Gastrocnemius medialis (tissue), 4 donors: ENCODE measurements at regions not wholly inside any gene's neighbourhood (a gene's known extent, or its start where the extent isn't known, plus 50 kb on each side); places are given as distances from the start of the nearest gene placed in this dataset.

Source experiments
- ATAC-seq, 2 donors: fragments of 150-250 bp; one replicate each; pipeline ENCODE4 v1.9.1; 2016
- DNase-seq, 2 donors: peaks; one replicate each; pipeline ENCODE4 v3.0.0-alpha.2; 2019
- H3K27ac ChIP-seq, 4 donors: fragments of 200-600 bp; sonication (generic); 1 replicate in 1 of 4; 2 replicates in 3 of 4; pipeline ENCODE4 v1.5.1; 2016 to 2018; ENCODE audit warnings: mild to moderate bottlenecking in 2 of 4, moderate library complexity in 1 of 4
- H3K27me3 ChIP-seq, 3 donors: fragments of 200-600 bp; sonication (generic) in 2 of 3; 1 replicate in 1 of 3; 2 replicates in 2 of 3; pipeline versions ENCODE4 v1.5.1 to v1.6.0; 2016 to 2019; ENCODE audit warnings: mild to moderate bottlenecking in 1 of 3, moderate library complexity in 1 of 3
- H3K36me3 ChIP-seq, 2 donors: fragments of 200-600 bp; sonication (generic) in 1 of 2; one replicate each; pipeline ENCODE4 v1.5.1; 2017 to 2018
- H3K4me1 ChIP-seq, 2 donors: fragments of 200-600 bp; sonication (generic) in 1 of 2; one replicate each; pipeline ENCODE4 v1.5.1; 2016 to 2017; ENCODE audit warnings: mild to moderate bottlenecking in 2 of 2
- H3K4me3 ChIP-seq, 4 donors: fragments of 200-600 bp; sonication (generic) in 3 of 4; 1 replicate in 1 of 4; 2 replicates in 3 of 4; pipeline ENCODE4 v1.5.1; 2016 to 2019; ENCODE audit warnings: mild to moderate bottlenecking in 2 of 4
- H3K9me3 ChIP-seq, 3 donors: fragments of 200-600 bp; sonication (generic) in 2 of 3; 1 replicate in 1 of 3; 2 replicates in 2 of 3; pipeline ENCODE4 v1.5.1; 2016 to 2019
- CTCF ChIP-seq, 5 experiments: fragments of 450-650 bp in 3 of 5; fragments of 200-600 bp in 2 of 5; sonication (generic) in 2 of 5; IDR thresholded peaks in 4 of 5; conservative IDR thresholded peaks in 1 of 5; 1 replicate in 4 of 5; 2 replicates in 1 of 5; pipeline ENCODE4 v1.5.1; 2016 to 2019; ENCODE audit warnings: antibody characterized with exemption in 5 of 5, mild to moderate bottlenecking in 3 of 5, moderate library complexity in 3 of 5
- POLR2A ChIP-seq, 2 donors: fragments of 450-650 bp; IDR thresholded peaks; one replicate each; pipeline ENCODE4 v1.6.1; 2017; ENCODE audit warnings: antibody characterized with exemption in 2 of 2, mild to moderate bottlenecking in 2 of 2, moderate library complexity in 2 of 2
- in situ Hi-C, 4 donors: fragments of 200-750 bp; cut with MboI; loops; one replicate each; pipeline versions ENCODE4 v1.15.0 to v1.8.0; 2017; ENCODE audit warnings: low sequenced_read_pairs in 4 of 4
- intact Hi-C: fragments of 100-400 bp; cut with DNase I; formaldehyde crosslinking; loops from one replicate; pipeline ENCODE4 v1.15.1; 2023; ENCODE audit warnings: low total_unique reads

- in situ Hi-C loops: no loop called here
- ATAC-seq: no peak
These were observed 356.3 kb upstream of the PKDCC start for GRCh38 chr2:41691561-41691960.

GRCh38 chr2:41694536-41695049, 353.2 kb upstream of the PKDCC start:
- in situ Hi-C loops: no loop called here
- intact Hi-C loops: no loop called here
- no peak overlapping the region for H3K27ac ChIP-seq
- H3K27me3 ChIP-seq: no peaks in the 10 kb centered on the region
- no peaks in the 10 kb centered on the region for H3K9me3 ChIP-seq
- DNase-seq (no peak), ATAC-seq (no peak)
- H3K36me3 ChIP-seq: no peaks in the 10 kb centered on the region
- H3K4me3 ChIP-seq: no peak overlapping the region
- H3K4me1 ChIP-seq: no peaks in the 10 kb centered on the region
- TF ChIP-seq CTCF (IDR thresholded peaks at IDR 0.05 in 4 of 5, conservative IDR thresholded peaks at IDR 0.05 in 1 of 5) (no peak), POLR2A (IDR thresholded peaks at IDR 0.05) (no peak)

More at GRCh38 chr2:41691561-41691960, 356.3 kb upstream of the PKDCC start:
- H3K4me1 ChIP-seq: no peaks in the 10 kb centered on the region
- H3K9me3 ChIP-seq: no peaks in the 10 kb centered on the region
- intact Hi-C loops: no loop called here
- no peak for DNase-seq
- H3K4me3 ChIP-seq: no peak overlapping the region
- no peaks in the 10 kb centered on the region for H3K27me3 ChIP-seq
- H3K27ac ChIP-seq: no peak overlapping the region
- TF ChIP-seq CTCF (IDR thresholded peaks at IDR 0.05 in 4 of 5, conservative IDR thresholded peaks at IDR 0.05 in 1 of 5) (no peak), POLR2A (IDR thresholded peaks at IDR 0.05) (no peak)
- no peaks in the 10 kb centered on the region for H3K36me3 ChIP-seq

- no peak for ATAC-seq
- in situ Hi-C loops: no loop called here
These were observed 352.4 kb upstream of the PKDCC start for GRCh38 chr2:41695198-41696113.

GRCh38 chr2:41697389-41697788, 350.4 kb upstream of the PKDCC start:
- H3K27ac ChIP-seq: no peak overlapping the region
- in situ Hi-C loops: no loop called here
- no peaks in the 10 kb centered on the region for H3K36me3 ChIP-seq
- H3K9me3 ChIP-seq: no peaks in the 10 kb centered on the region
- H3K4me1 ChIP-seq: no peaks in the 10 kb centered on the region
- no peak overlapping the region for H3K4me3 ChIP-seq
- DNase-seq: no peak
- no peak for ATAC-seq
- no peak for TF ChIP-seq POLR2A (IDR thresholded peaks at IDR 0.05)
- TF ChIP-seq CTCF (IDR thresholded peaks at IDR 0.05 in 4 of 5, conservative IDR thresholded peaks at IDR 0.05 in 1 of 5): no peak
- no peaks in the 10 kb centered on the region for H3K27me3 ChIP-seq
- intact Hi-C loops: no loop called here

More at GRCh38 chr2:41695198-41696113, 352.4 kb upstream of the PKDCC start:
- Histone ChIP-seq H3K27me3 (no peaks in the 10 kb centered on the region), H3K27ac (no peak overlapping the region), H3K4me1 (no peaks in the 10 kb centered on the region), H3K9me3 (no peaks in the 10 kb centered on the region), H3K4me3 (no peak overlapping the region), H3K36me3 (no peaks in the 10 kb centered on the region)
- no peak for DNase-seq
- intact Hi-C loops: no loop called here
- TF ChIP-seq POLR2A (IDR thresholded peaks at IDR 0.05) (no peak), CTCF (IDR thresholded peaks at IDR 0.05 in 4 of 5, conservative IDR thresholded peaks at IDR 0.05 in 1 of 5) (no peak)
